Colonic mucosa (tissue), 4 donors: ENCODE measurements at regions not wholly inside any gene's neighbourhood (a gene's known extent, or its start where the extent isn't known, plus 50 kb on each side); places are given as distances from the start of the nearest gene placed in this dataset.

ENCODE experiments used
- DNase-seq: peaks from one replicate; pipeline ENCODE4 v3.0.0-alpha.2; 2020
- H3K27ac ChIP-seq: fragments of 200-600 bp; one replicate; pipeline ENCODE4 v1.8.0; 2021
- H3K27me3 ChIP-seq: fragments of 200-600 bp; one replicate; pipeline ENCODE4 v1.8.0; 2021
- H3K36me3 ChIP-seq: fragments of 200-600 bp; one replicate; pipeline ENCODE4 v1.8.0; 2021
- H3K4me1 ChIP-seq: fragments of 200-600 bp; one replicate; pipeline ENCODE4 v1.8.0; 2021; ENCODE audit warnings: mild to moderate bottlenecking
- H3K4me3 ChIP-seq: fragments of 200-600 bp; one replicate; pipeline ENCODE4 v1.8.0; 2021
- H3K9ac ChIP-seq, 2 donors: one replicate each; pipeline ENCODE4 v1.7.0; 2013; ENCODE audit warnings: control low read depth in 2 of 2, low read depth in 2 of 2, low read length in 2 of 2
- H3K9me3 ChIP-seq: fragments of 200-600 bp; one replicate; pipeline ENCODE4 v1.8.0; 2021
- intact Hi-C: fragments of 100-400 bp; cut with DNase I; formaldehyde crosslinking; loops from one replicate; pipeline ENCODE4 v1.14.1; 2022
- TF ChIP-seq, protein P1 (sequence below): fragments of 200-600 bp; IDR thresholded peaks from one replicate; pipeline ENCODE4 v1.8.0; 2022; ENCODE audit warnings: antibody characterized with exemption, mild to moderate bottlenecking
- donor health status: healthy.
- donor health status: DM: no; HTN: no; CAD: no.
- donor health status: DM: no; HTN: no; CAD: no.

DNA sequence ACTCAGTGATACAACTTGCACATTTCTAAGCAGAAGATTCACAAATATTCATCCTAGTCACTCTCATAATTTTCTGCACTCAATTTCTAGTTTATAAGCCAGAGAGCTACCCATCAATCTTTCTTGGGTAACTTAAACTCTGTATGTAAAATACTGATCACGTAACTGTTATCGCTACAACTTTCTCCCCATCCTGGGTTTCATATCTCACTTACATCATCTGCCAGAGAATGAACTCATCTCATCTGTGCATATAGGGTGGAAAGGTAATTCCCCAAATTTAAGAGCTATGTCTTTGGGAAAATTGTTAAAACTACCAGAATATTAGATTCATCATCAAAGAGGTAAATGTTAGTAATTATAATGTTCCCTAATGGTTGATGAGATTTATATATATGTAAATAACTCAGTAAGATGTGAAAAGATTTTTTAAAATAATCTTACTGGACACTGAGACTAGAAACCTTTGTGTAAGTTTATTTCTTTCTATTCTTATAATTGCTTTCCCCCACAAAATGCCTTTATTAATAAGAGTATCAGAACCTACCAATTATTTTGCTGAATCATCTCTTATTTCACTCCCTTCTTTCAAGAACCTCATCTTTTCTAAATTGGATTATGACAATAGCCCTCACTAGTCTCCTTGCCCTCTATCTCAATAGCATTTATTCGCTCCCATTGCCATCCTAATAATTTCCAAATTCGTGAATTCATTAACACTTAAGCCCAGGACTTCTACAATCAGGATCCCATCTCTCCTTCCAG lies 729.0 kb downstream of the EPHA4 start:
- Histone ChIP-seq H3K4me3 (no peak overlapping the region), H3K36me3 (no peaks in the 10 kb centered on the region), H3K27ac (no peak overlapping the region), H3K4me1 (no peaks in the 10 kb centered on the region), H3K9me3 (no peaks in the 10 kb centered on the region), H3K27me3 (no peaks in the 10 kb centered on the region), H3K9ac (no peak overlapping the region)
- no peak for DNase-seq
- intact Hi-C loops, result no loop called here
- TF ChIP-seq, protein P1, sequence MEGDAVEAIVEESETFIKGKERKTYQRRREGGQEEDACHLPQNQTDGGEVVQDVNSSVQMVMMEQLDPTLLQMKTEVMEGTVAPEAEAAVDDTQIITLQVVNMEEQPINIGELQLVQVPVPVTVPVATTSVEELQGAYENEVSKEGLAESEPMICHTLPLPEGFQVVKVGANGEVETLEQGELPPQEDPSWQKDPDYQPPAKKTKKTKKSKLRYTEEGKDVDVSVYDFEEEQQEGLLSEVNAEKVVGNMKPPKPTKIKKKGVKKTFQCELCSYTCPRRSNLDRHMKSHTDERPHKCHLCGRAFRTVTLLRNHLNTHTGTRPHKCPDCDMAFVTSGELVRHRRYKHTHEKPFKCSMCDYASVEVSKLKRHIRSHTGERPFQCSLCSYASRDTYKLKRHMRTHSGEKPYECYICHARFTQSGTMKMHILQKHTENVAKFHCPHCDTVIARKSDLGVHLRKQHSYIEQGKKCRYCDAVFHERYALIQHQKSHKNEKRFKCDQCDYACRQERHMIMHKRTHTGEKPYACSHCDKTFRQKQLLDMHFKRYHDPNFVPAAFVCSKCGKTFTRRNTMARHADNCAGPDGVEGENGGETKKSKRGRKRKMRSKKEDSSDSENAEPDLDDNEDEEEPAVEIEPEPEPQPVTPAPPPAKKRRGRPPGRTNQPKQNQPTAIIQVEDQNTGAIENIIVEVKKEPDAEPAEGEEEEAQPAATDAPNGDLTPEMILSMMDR, result no peak

DNA sequence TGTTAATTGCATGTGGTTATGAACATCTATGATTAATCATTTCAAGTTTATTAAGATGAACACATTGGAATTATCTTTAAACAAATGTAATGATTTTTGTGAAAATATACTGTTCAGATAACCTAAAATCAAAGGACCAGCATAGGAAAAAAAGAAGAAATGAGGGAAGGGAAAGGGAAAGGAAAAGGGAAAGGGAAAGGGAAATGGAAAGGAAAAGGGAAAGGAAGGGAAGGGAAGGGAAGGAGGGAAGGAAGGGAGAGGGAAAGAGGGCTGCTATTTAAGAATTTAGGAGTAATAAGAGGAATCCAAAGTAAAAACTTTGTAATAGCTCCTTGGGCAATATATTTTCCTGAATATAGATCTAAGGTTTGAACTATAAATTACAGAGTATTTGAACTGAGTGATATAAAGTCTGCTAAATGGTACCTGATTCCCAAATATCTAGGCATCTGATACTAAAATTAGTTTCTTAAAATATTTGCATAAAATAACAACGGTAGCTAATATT lies 726.3 kb downstream of the EPHA4 start:
- no peak for DNase-seq
- Histone ChIP-seq H3K36me3 (no peaks in the 10 kb centered on the region), H3K9ac (no peak overlapping the region), H3K27ac (no peak overlapping the region), H3K9me3 (no peaks in the 10 kb centered on the region), H3K27me3 (no peaks in the 10 kb centered on the region), H3K4me3 (no peak overlapping the region), H3K4me1 (no peaks in the 10 kb centered on the region)
- TF ChIP-seq, protein P1, result no peak
- intact Hi-C loops, result no loop called here

DNA sequence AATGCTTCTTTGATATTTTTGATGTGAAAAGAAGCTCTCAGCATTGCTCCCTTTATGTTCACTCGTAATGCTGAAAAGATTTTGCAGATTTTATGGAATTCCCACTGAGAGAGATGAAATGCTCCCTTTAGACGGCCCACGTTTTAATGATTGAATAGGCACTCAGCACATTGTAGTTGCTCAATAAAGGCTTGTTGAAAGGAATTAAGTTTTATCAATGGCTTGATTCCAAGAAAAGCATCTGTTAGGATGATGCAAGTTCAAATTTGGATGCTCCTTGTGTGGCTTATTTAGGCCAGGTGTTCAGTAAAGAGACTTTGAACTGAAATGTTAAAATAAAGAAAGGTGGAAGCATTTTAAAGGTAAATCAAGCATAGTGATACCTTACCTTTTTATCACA lies 725.1 kb downstream of the EPHA4 start:
- Histone ChIP-seq H3K4me3 (no peak overlapping the region), H3K9ac (no peak overlapping the region), H3K9me3 (no peaks in the 10 kb centered on the region), H3K4me1 (no peaks in the 10 kb centered on the region), H3K27me3 (no peaks in the 10 kb centered on the region), H3K36me3 (no peaks in the 10 kb centered on the region), H3K27ac (no peak overlapping the region)
- no peak for DNase-seq
- intact Hi-C loops, result no loop called here
- TF ChIP-seq, protein P1, result no peak

DNA sequence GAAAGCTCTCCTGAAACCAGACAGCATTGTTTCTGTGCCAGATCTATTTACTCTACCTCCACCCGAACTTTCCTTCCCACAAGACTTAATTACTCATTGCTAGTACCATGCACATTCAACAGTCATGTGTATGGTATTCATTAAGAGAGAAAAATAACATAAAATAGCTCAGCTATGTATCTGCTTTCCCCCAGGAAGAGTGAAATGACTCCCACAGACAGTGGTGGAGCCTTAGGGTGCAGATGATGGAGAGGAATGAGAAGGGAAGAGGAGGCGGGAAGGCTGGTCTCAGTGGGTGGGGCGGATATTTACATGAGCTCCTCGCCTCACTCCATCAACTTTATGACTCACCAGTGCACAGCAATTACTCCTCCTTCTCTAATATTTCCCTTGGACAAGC lies 724.5 kb downstream of the EPHA4 start:
- TF ChIP-seq, protein P1, result no peak
- Histone ChIP-seq H3K4me1 (no peaks in the 10 kb centered on the region), H3K27ac (no peak overlapping the region), H3K36me3 (no peaks in the 10 kb centered on the region), H3K4me3 (no peak overlapping the region), H3K27me3 (no peaks in the 10 kb centered on the region), H3K9me3 (no peaks in the 10 kb centered on the region), H3K9ac (no peak overlapping the region)
- intact Hi-C loops, result no loop called here
- DNase-seq, result no peak

DNA sequence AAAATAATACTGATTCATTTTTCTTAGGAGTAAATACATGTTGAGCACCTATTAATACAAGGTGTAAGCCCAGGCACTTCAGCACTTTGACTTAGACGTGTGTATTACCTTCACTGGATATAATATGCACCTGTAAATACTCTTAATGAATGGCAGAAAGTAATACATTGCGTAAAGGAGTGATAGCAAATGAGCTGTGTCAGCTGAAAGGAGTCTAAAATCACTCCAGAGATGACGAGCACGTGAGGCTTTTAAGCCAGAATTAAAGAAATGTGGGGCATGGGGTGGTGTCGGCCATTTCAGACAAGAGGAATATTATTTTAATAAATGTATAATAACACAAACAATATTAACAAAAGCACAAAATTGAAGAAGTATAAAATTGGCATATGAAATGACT lies 722.7 kb downstream of the EPHA4 start:
- no peaks in the 10 kb centered on the region for H3K36me3 ChIP-seq
- H3K4me1 ChIP-seq, result no peaks in the 10 kb centered on the region
- DNase-seq, result no peak
- no peak overlapping the region for H3K27ac ChIP-seq
- no peaks in the 10 kb centered on the region for H3K27me3 ChIP-seq
- H3K4me3 ChIP-seq, result no peak overlapping the region
- H3K9ac ChIP-seq, result no peak overlapping the region
- H3K9me3 ChIP-seq, result no peaks in the 10 kb centered on the region
- intact Hi-C loops, result no loop called here
- TF ChIP-seq, protein P1, result no peak
